GM21423 (cell line): ENCODE measurements at regions not wholly inside any gene's neighbourhood (a gene's known extent, or its start where the extent isn't known, plus 50 kb on each side); places are given as distances from the start of the nearest gene placed in this dataset.
"Not testable (repeated sequence)": the region's sequence is repeated elsewhere in the genome, so short reads cannot be mapped to it uniquely, and the experiment has no call there.

Experiments
- ATAC-seq: cut with Tn5 transposase; IDR thresholded peaks from one replicate; pipeline ENCODE4 v1.9.1; 2021; ENCODE audit warnings: mild to moderate bottlenecking, moderate library complexity; ENCODE audit not compliant: unreplicated experiment

- no peak for ATAC-seq
Observed at GRCh38 chr1:182229921-182230491, 161.6 kb downstream of the GLUL start.

- ATAC-seq, result no peak
Observed at GRCh38 chr1:182229451-182229850, 162.1 kb downstream of the GLUL start.

- ATAC-seq, result no peak
Observed at GRCh38 chr1:182227864-182228547, 163.6 kb downstream of the GLUL start.

- no peak for ATAC-seq
Observed at GRCh38 chr1:182226618-182227017, 165.0 kb downstream of the GLUL start.

GRCh38 chr1:182225755-182226154, 164.2 kb upstream of the ZNF648 start:
- ATAC-seq, result not testable (repeated sequence)

- ATAC-seq, result not testable (repeated sequence)
Observed at GRCh38 chr1:182221990-182222389, 160.5 kb upstream of the ZNF648 start.

- ATAC-seq, result not testable (repeated sequence)
Observed at GRCh38 chr1:182221367-182221766, 159.9 kb upstream of the ZNF648 start.

- no peak for ATAC-seq
Observed at GRCh38 chr1:182217967-182218366, 156.5 kb upstream of the ZNF648 start.

GRCh38 chr1:182217071-182217470, 155.6 kb upstream of the ZNF648 start:
- ATAC-seq, result no peak

- ATAC-seq, result no peak
Observed at GRCh38 chr1:182215764-182216163, 154.3 kb upstream of the ZNF648 start.

GRCh38 chr1:182213163-182213562, 151.7 kb upstream of the ZNF648 start:
- ATAC-seq, result no peak

- no peak for ATAC-seq
Observed at GRCh38 chr1:182211386-182211785, 149.9 kb upstream of the ZNF648 start.

- no peak for ATAC-seq
Observed at GRCh38 chr1:182210417-182210816, 148.9 kb upstream of the ZNF648 start.

- no peak for ATAC-seq
Observed at GRCh38 chr1:182207300-182207699, 145.8 kb upstream of the ZNF648 start.

- no peak for ATAC-seq
Observed at GRCh38 chr1:182206626-182207239, 145.2 kb upstream of the ZNF648 start.

GRCh38 chr1:182205351-182206022, 144.0 kb upstream of the ZNF648 start:
- ATAC-seq, result no peak

- no peak for ATAC-seq
Observed at GRCh38 chr1:182203191-182203875, 141.8 kb upstream of the ZNF648 start.

- not testable (repeated sequence) for ATAC-seq
Observed at GRCh38 chr1:182201490-182201889, 140.0 kb upstream of the ZNF648 start.

GRCh38 chr1:182200025-182200812, 138.7 kb upstream of the ZNF648 start:
- ATAC-seq, result no peak

- ATAC-seq, result no peak
Observed at GRCh38 chr1:182198006-182198605, 136.6 kb upstream of the ZNF648 start.
